SH-SY5Y (cell line): ENCODE measurements at regions not wholly inside any gene's neighbourhood (a gene's known extent, or its start where the extent isn't known, plus 50 kb on each side); places are given as distances from the start of the nearest gene placed in this dataset.

ENCODE experiments used
- GATA2 ChIP-seq: IDR thresholded peaks from 2 replicates; pipeline ENCODE4 v1.6.1; 2011; ENCODE audit warnings: mild to moderate bottlenecking, low read depth, low read length
- GATA3 ChIP-seq: IDR thresholded peaks from 2 replicates; pipeline ENCODE4 v1.6.1; 2011; ENCODE audit warnings: low read depth, mild to moderate bottlenecking, low read length, moderate library complexity

GRCh38 chr4:57462843-57463242 lies 352.7 kb upstream of the IGFBP7 start:
- TF ChIP-seq GATA2 (no peak), GATA3 (no peak)
